HEK293 (cell line): ENCODE measurements at regions not wholly inside any gene's neighbourhood (a gene's known extent, or its start where the extent isn't known, plus 50 kb on each side); places are given as distances from the start of the nearest gene placed in this dataset.

ENCODE experiments used
- CTCF ChIA-PET: fragments of 350-600 bp; formaldehyde crosslinking; extraction: SDS; loops from one replicate; lab custom pipeline; 2021; ENCODE audit warnings: antibody characterized with exemption; lab: Yijun Ruan, JAX
- POLR2A ChIA-PET: fragments of 300-600 bp; formaldehyde crosslinking; extraction: SDS; loops from one replicate; lab custom pipeline; 2020; ENCODE audit warnings: antibody characterized with exemption, inconsistent platforms; lab: Yijun Ruan, JAX
- H3K27ac ChIP-seq: fragments of 200-500 bp; sonication (Bioruptor generic); 2 replicates; pipeline ENCODE4 v1.5.1; 2014; ENCODE audit warnings: low read depth, low read length, control low read depth, inconsistent platforms; ENCODE audit errors: extremely low read depth
- H3K36me3 ChIP-seq, 2 experiments: fragments of 200-500 bp in 1 of 2; sonication (Bioruptor generic) in 1 of 2; 1 replicate in 1 of 2; 2 replicates in 1 of 2; pipeline ENCODE4 v1.5.1; 2014 to 2017; ENCODE audit warnings: inconsistent platforms in 2 of 2, low read length in 2 of 2; ENCODE audit not compliant: control insufficient read depth in 2 of 2, insufficient read depth in 1 of 2
- H3K4me1 ChIP-seq: fragments of 200-500 bp; sonication (Bioruptor generic); 2 replicates; pipeline ENCODE4 v1.5.1; 2014; ENCODE audit warnings: mild to moderate bottlenecking, low read length, inconsistent platforms; ENCODE audit not compliant: control insufficient read depth, insufficient read depth
- H3K4me3 ChIP-seq: 2 replicates; pipeline ENCODE4 v1.5.1; 2011; ENCODE audit warnings: low read depth, mild to moderate bottlenecking, control low read depth, low read length, moderate library complexity
- H3K9me3 ChIP-seq: fragments of 200-500 bp; sonication (Bioruptor generic); 2 replicates; pipeline ENCODE4 v1.5.1; 2014; ENCODE audit warnings: low read depth, low read length, inconsistent platforms; ENCODE audit not compliant: control insufficient read depth, insufficient read depth
- FEZF1 ChIP-seq: fragments of 450-650 bp; formaldehyde crosslinking; IDR thresholded peaks from 2 replicates; pipeline ENCODE4 v1.5.1; 2016; ENCODE audit warnings: missing biosample characterization, missing genetic modification characterization
- TCF7L2 ChIP-seq: IDR thresholded peaks from 2 replicates; pipeline ENCODE4 v1.6.1; 2011; ENCODE audit warnings: low read depth, mild to moderate bottlenecking, inconsistent platforms, low read length, moderate library complexity, borderline replicate concordance
- YY2 ChIP-seq: fragments of 450-650 bp; formaldehyde crosslinking; IDR thresholded peaks from 2 replicates; pipeline ENCODE4 v1.5.1; 2016; ENCODE audit warnings: missing biosample characterization, missing genetic modification characterization
- ZBTB20 ChIP-seq: fragments of 450-650 bp; formaldehyde crosslinking; IDR thresholded peaks from 2 replicates; pipeline ENCODE4 v1.5.1; 2016; ENCODE audit warnings: missing biosample characterization, missing genetic modification characterization
- ZIC2 ChIP-seq: fragments of 450-650 bp; formaldehyde crosslinking; IDR thresholded peaks from 2 replicates; pipeline ENCODE4 v1.5.1; 2016; ENCODE audit warnings: missing biosample characterization, missing genetic modification characterization
- ZNF10 ChIP-seq: fragments of 450-650 bp; formaldehyde crosslinking; IDR thresholded peaks from 2 replicates; pipeline ENCODE4 v1.5.1; 2017; ENCODE audit warnings: missing biosample characterization, missing genetic modification characterization
- ZNF23 ChIP-seq: fragments of 450-650 bp; formaldehyde crosslinking; IDR thresholded peaks from 2 replicates; pipeline ENCODE4 v1.5.1; 2016; ENCODE audit warnings: missing biosample characterization, missing genetic modification characterization, borderline replicate concordance
- ZNF24 ChIP-seq: fragments of 450-650 bp; formaldehyde crosslinking; IDR thresholded peaks from 2 replicates; pipeline ENCODE4 v1.5.1; 2016; ENCODE audit warnings: missing biosample characterization, missing genetic modification characterization
- ZNF292 ChIP-seq: fragments of 450-650 bp; formaldehyde crosslinking; IDR thresholded peaks from 2 replicates; pipeline ENCODE4 v1.5.1; 2016; ENCODE audit warnings: low read depth, missing biosample characterization, missing genetic modification characterization, borderline replicate concordance
- ZNF335 ChIP-seq: fragments of 450-650 bp; formaldehyde crosslinking; conservative IDR thresholded peaks from 2 replicates; pipeline ENCODE4 v1.5.1; 2016; ENCODE audit warnings: missing biosample characterization, missing genetic modification characterization
- ZNF473 ChIP-seq: fragments of 450-650 bp; formaldehyde crosslinking; IDR thresholded peaks from 2 replicates; pipeline ENCODE4 v1.5.1; 2017; ENCODE audit warnings: missing biosample characterization, missing genetic modification characterization
- ZNF555 ChIP-seq: fragments of 450-650 bp; formaldehyde crosslinking; conservative IDR thresholded peaks from 2 replicates; pipeline ENCODE4 v1.5.1; 2017; ENCODE audit warnings: missing biosample characterization, mild to moderate bottlenecking, missing genetic modification characterization, inconsistent platforms
- ZNF660 ChIP-seq: fragments of 450-650 bp; IDR thresholded peaks from 2 replicates; pipeline ENCODE4 v1.5.1; 2018; ENCODE audit warnings: missing biosample characterization, mild to moderate bottlenecking, missing genetic modification characterization
- TF ChIP-seq, protein P1 (sequence below): fragments of 450-650 bp; formaldehyde crosslinking; IDR thresholded peaks from 2 replicates; pipeline ENCODE4 v1.5.1; 2017; ENCODE audit warnings: missing biosample characterization, missing genetic modification characterization
- TF ChIP-seq, protein P2 (sequence below): sonication (generic); formaldehyde crosslinking; IDR thresholded peaks from 2 replicates; pipeline ENCODE4 v1.8.1; 2022; ENCODE audit warnings: mild to moderate bottlenecking, moderate library complexity, missing genetic modification reagents
- TF ChIP-seq, protein P3 (sequence below): fragments of 450-650 bp; formaldehyde crosslinking; IDR thresholded peaks from 2 replicates; pipeline ENCODE4 v1.5.1; 2016; ENCODE audit warnings: missing biosample characterization, missing genetic modification characterization

DNA sequence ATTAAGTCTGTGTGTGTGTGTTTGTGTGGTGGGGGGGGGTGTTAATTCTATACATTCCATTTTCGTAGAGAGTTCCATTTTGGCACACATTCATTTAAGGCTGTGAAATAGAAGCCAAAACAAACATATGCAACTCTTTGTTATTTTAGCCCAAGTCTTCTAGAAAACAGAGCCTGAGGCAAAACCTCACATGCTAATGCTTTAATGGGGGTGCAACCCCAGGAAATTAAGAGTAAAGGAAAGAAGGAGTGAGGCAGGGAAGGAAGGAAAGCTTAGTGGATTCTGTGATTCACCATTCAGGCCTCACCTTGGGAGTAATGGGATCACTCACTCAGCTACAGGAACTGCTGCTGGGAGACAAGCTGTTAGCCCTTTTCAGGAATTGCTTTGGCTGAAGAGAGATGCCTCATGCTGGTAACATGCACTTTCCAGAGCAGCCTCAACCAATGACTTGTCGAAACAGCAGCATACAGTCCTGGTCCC lies 73.0 kb upstream of the CTTNBP2 start (continued):
- TF ChIP-seq, protein P1, sequence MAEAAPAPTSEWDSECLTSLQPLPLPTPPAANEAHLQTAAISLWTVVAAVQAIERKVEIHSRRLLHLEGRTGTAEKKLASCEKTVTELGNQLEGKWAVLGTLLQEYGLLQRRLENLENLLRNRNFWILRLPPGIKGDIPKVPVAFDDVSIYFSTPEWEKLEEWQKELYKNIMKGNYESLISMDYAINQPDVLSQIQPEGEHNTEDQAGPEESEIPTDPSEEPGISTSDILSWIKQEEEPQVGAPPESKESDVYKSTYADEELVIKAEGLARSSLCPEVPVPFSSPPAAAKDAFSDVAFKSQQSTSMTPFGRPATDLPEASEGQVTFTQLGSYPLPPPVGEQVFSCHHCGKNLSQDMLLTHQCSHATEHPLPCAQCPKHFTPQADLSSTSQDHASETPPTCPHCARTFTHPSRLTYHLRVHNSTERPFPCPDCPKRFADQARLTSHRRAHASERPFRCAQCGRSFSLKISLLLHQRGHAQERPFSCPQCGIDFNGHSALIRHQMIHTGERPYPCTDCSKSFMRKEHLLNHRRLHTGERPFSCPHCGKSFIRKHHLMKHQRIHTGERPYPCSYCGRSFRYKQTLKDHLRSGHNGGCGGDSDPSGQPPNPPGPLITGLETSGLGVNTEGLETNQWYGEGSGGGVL (tag by site-specific recombination) = peak; percentile 49
- no peak for TF ChIP-seq ZNF335
- TF ChIP-seq ZIC2 (tag by site-specific recombination) = no peak
- TF ChIP-seq ZNF10 = no peak
- no peak for TF ChIP-seq ZNF660
- peak; percentile 79 for TF ChIP-seq FEZF1 (tag by site-specific recombination)

DNA sequence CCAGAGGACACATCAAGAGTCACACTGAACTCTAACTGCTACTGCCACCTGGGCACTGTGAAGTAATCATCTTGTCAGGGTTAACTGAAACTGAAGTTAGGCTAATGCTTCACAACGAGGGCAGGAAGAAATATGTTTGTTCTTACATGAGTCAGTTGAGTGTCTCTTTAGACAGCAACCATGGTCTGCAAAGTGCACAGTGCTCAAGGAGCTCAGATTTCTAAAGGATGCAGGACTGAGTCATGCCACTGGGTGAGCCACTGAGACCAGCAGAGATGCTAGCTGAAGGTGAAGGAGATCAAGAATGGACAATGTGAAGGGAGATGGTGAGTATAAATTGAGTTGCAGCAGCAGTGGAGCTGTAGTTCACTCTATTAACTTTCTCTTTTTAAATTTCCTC lies 76.0 kb upstream of the CTTNBP2 start:
- Histone ChIP-seq H3K27ac (no peak overlapping the region), H3K9me3 (no peaks in the 10 kb centered on the region), H3K4me1 (peaks cover 10% of the 10 kb centered on the region), H3K36me3 (no peaks in the 10 kb centered on the region), H3K4me3 (no peak overlapping the region)
- ChIA-PET CTCF (interaction anchor here (0.6 to 1.3 kb wide), 4 partner anchors 13 to 263 kb away, joined by 3 read pairs; no protein-coding TSS in a partner anchor), POLR2A (no interaction called here)
- TF ChIP-seq FEZF1 (tag by site-specific recombination) (peak; percentile 73), ZNF23 (tag by site-specific recombination) (no peak)

DNA sequence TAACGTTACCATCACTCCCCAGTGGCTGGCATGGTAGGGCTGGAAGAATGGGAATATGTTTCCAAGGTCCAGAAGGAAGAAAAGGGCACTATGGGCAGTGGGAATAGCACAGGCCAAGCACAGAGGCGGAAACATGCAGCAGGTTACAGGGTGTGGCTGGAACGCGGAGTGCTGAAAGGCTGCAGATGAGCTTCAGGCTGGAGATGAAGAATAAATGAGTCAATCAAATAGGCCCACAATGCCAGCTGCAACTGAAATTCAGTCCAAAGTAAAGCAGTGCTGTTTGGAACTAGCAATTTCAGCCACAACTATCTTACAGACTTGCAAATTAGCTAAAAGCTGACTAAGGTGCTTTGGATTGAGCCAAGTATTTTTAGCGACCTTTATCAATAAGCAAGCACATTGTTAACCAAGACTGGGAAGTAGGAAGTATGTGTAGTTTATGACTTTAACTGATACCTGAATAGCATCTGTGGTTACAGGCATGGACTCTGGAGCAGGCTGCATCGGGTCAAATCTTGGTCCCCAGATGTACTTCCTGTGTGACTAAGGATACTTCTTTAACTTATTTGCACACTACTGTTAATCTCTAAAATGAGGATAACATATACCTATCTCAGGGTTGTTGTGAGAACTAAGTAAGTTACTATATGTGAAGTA lies 77.5 kb upstream of the CTTNBP2 start:
- H3K36me3 ChIP-seq = no peaks in the 10 kb centered on the region
- H3K4me3 ChIP-seq = no peak overlapping the region
- no peak overlapping the region for H3K27ac ChIP-seq
- CTCF ChIA-PET = interaction anchor here (0.7 to 2.6 kb wide), 5 partner anchors 12 to 672 kb away, joined by 3 to 9 read pairs (median 3); no protein-coding TSS in a partner anchor
- H3K4me1 ChIP-seq = peaks cover 9% of the 10 kb centered on the region
- POLR2A ChIA-PET = no interaction called here
- H3K9me3 ChIP-seq = no peaks in the 10 kb centered on the region
- TF ChIP-seq ZBTB20 (tag by site-specific recombination) (0 out of 2 replicates have a peak, but pooled peaks have one; percentile 12), ZNF24 (tag by site-specific recombination) (no peak)

DNA sequence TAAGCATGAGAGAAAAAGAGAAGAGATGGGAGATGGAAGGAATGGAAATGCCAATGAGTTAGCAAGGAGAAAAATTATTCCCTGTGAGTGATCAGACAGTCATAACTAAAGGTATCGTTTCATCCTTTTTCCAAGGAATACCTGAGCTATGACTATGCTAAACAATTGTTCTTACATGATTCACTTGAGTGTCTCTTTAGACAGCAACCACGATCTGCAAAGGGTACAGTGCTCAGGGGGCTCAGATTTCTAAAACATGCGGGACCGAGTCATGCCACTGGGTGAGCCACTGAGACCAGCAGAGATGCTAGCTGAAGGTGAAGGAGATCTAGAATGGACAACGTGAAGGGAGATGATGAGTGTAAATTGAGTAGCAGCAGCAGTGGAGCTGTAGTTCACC lies 78.0 kb upstream of the CTTNBP2 start:
- CTCF ChIA-PET = interaction anchor here (0.8 to 2.6 kb wide), 4 partner anchors 9 to 77 kb away, joined by 3 to 9 read pairs (median 5); no protein-coding TSS in a partner anchor
- H3K4me3 ChIP-seq = no peak overlapping the region
- TF ChIP-seq YY2 (tag by site-specific recombination) = no peak
- TF ChIP-seq, protein P2, sequence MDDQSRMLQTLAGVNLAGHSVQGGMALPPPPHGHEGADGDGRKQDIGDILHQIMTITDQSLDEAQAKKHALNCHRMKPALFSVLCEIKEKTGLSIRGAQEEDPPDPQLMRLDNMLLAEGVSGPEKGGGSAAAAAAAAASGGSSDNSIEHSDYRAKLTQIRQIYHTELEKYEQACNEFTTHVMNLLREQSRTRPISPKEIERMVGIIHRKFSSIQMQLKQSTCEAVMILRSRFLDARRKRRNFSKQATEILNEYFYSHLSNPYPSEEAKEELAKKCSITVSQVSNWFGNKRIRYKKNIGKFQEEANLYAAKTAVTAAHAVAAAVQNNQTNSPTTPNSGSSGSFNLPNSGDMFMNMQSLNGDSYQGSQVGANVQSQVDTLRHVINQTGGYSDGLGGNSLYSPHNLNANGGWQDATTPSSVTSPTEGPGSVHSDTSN = no peak
- TF ChIP-seq ZNF473 = no peak
- no peak for TF ChIP-seq TCF7L2
- TF ChIP-seq ZNF292 = no peak
- TF ChIP-seq ZNF555 (tag by site-specific recombination) = no peak
- TF ChIP-seq, protein P3, sequence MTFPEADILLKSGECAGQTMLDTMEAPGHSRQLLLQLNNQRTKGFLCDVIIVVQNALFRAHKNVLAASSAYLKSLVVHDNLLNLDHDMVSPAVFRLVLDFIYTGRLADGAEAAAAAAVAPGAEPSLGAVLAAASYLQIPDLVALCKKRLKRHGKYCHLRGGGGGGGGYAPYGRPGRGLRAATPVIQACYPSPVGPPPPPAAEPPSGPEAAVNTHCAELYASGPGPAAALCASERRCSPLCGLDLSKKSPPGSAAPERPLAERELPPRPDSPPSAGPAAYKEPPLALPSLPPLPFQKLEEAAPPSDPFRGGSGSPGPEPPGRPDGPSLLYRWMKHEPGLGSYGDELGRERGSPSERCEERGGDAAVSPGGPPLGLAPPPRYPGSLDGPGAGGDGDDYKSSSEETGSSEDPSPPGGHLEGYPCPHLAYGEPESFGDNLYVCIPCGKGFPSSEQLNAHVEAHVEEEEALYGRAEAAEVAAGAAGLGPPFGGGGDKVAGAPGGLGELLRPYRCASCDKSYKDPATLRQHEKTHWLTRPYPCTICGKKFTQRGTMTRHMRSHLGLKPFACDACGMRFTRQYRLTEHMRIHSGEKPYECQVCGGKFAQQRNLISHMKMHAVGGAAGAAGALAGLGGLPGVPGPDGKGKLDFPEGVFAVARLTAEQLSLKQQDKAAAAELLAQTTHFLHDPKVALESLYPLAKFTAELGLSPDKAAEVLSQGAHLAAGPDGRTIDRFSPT = no peak
- POLR2A ChIA-PET = no interaction called here
- no peaks in the 10 kb centered on the region for H3K36me3 ChIP-seq
- no peaks in the 10 kb centered on the region for H3K9me3 ChIP-seq
- H3K4me1 ChIP-seq = peaks cover 4% of the 10 kb centered on the region
- no peak overlapping the region for H3K27ac ChIP-seq
